ENCODE measurements at regions not wholly inside any gene's neighbourhood (a gene's known extent, or its start where the extent isn't known, plus 50 kb on each side); places are given as distances from the start of the nearest gene placed in this dataset.

DNA sequence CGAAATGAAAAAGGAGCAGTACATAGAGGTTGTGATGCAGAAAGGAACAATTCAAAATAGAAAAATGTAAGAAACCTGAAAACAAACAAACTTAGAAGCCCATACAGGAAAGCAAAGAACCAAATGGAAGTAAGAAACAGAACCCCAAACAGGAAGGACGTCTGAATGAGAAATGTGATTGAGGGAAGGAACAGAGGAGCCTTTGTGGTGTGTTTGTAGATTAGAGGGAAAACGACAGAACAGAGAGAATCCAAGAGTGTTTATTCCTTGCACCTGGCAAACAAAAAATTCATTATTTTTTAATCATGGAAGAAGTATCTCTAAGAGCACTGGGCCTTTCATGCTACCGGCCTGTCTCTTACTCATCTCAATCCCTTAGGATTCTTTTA lies 67.8 kb upstream of the ZSWIM6 start:
- Histone ChIP-seq H3K36me3 (ENCODE audit: control insufficient read depth, insufficient read depth, low read length) (no peaks in the 10 kb centered on the region), H3K4me3 (ENCODE audit: low read length) (no peak overlapping the region), H3K27me3 (ENCODE audit: control insufficient read depth, insufficient read depth, low read length) (peaks cover 2% of the 10 kb centered on the region), H3K27ac (ENCODE audit: low read length) (no peak overlapping the region), H3K4me1 (ENCODE audit: control insufficient read depth, insufficient read depth, low read length) (no peaks in the 10 kb centered on the region), H3K9me3 (ENCODE audit: control insufficient read depth, insufficient read depth, low read length) (no peaks in the 10 kb centered on the region)
- Mint-ChIP-seq H3K9me3 (no peaks in the 10 kb centered on the region), H3K27me3 (ENCODE audit: low read depth in 2 of 2) (peaks cover 0 to 13% of the 10 kb centered on the region in 2 donors), H3K4me3 (no peak overlapping the region), H3K4me1 (peaks cover 0 to 5% of the 10 kb centered on the region in 2 donors), H3K27ac (no peak overlapping the region), H3K36me3 (no peaks in the 10 kb centered on the region)
- DNase-seq (no peak), ATAC-seq (no peak)
- WGBS (ENCODE audit: insufficient coverage) = 84% methylated on average over 3 of the region's 4 CpGs
- intact Hi-C loops (cut with micrococcal nuclease) = no loop called here
- TF ChIP-seq, protein P1, sequence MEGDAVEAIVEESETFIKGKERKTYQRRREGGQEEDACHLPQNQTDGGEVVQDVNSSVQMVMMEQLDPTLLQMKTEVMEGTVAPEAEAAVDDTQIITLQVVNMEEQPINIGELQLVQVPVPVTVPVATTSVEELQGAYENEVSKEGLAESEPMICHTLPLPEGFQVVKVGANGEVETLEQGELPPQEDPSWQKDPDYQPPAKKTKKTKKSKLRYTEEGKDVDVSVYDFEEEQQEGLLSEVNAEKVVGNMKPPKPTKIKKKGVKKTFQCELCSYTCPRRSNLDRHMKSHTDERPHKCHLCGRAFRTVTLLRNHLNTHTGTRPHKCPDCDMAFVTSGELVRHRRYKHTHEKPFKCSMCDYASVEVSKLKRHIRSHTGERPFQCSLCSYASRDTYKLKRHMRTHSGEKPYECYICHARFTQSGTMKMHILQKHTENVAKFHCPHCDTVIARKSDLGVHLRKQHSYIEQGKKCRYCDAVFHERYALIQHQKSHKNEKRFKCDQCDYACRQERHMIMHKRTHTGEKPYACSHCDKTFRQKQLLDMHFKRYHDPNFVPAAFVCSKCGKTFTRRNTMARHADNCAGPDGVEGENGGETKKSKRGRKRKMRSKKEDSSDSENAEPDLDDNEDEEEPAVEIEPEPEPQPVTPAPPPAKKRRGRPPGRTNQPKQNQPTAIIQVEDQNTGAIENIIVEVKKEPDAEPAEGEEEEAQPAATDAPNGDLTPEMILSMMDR (IDR thresholded peaks at IDR 0.05) = no peak

DNA sequence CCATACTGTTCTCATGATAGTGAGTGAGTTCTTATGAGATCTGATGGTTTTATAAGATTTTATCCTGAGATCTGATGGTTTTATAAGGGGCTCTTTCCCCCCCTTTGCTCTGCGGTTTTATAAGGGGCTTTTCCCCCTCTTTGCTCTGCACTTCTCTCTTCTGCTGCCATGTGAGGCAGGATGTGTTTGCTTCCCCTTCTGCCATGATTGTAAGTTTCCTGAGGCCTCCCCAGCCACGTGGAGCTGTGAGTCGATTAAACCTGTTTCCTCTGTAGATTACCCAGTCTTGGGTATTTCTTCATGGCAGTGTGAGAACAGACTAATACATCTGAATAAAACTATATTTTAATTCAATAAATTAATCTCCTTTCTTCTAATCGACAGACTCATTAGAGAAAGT lies 64.9 kb upstream of the ZSWIM6 start:
- no peak overlapping the region for H3K4me3 ChIP-seq (ENCODE audit: low read length)
- Mint-ChIP-seq H3K27me3 (ENCODE audit: low read depth in 2 of 2) (peaks cover 0 to 13% of the 10 kb centered on the region in 2 donors), H3K4me1 (peaks cover 0 to 6% of the 10 kb centered on the region in 2 donors), H3K4me3 (no peak overlapping the region), H3K36me3 (no peaks in the 10 kb centered on the region), H3K27ac (no peak overlapping the region), H3K9me3 (no peaks in the 10 kb centered on the region)
- no peaks in the 10 kb centered on the region for H3K9me3 ChIP-seq (ENCODE audit: control insufficient read depth, insufficient read depth, low read length)
- H3K27ac ChIP-seq (ENCODE audit: low read length) = no peak overlapping the region
- TF ChIP-seq, protein P1 (IDR thresholded peaks at IDR 0.05) = no peak
- ATAC-seq (no peak), DNase-seq (no peak)
- WGBS (ENCODE audit: insufficient coverage) = 33% methylated on average over 3 of the region's 4 CpGs
- H3K36me3 ChIP-seq (ENCODE audit: control insufficient read depth, insufficient read depth, low read length) = no peaks in the 10 kb centered on the region
- intact Hi-C loops (cut with micrococcal nuclease) = no loop called here
- H3K4me1 ChIP-seq (ENCODE audit: control insufficient read depth, insufficient read depth, low read length) = no peaks in the 10 kb centered on the region
- peaks cover 2% of the 10 kb centered on the region for H3K27me3 ChIP-seq (ENCODE audit: control insufficient read depth, insufficient read depth, low read length)

- no peaks in the 10 kb centered on the region for H3K9me3 Mint-ChIP-seq
- H3K27me3 ChIP-seq (ENCODE audit: control insufficient read depth, insufficient read depth, low read length) = no peaks in the 10 kb centered on the region
- intact Hi-C loops (cut with micrococcal nuclease) = no loop called here
- peaks cover 0 to 12% of the 10 kb centered on the region in 2 donors for H3K27me3 Mint-ChIP-seq (ENCODE audit: low read depth in 2 of 2)
- no peak overlapping the region for H3K27ac ChIP-seq (ENCODE audit: low read length)
- ATAC-seq (no peak), DNase-seq (no peak)
- TF ChIP-seq, protein P1 (IDR thresholded peaks at IDR 0.05) = no peak
- H3K9me3 ChIP-seq (ENCODE audit: control insufficient read depth, insufficient read depth, low read length) = no peaks in the 10 kb centered on the region
- no peaks in the 10 kb centered on the region for H3K36me3 Mint-ChIP-seq
- no peak overlapping the region for H3K4me3 ChIP-seq (ENCODE audit: low read length)
- no peaks in the 10 kb centered on the region for H3K4me1 ChIP-seq (ENCODE audit: control insufficient read depth, insufficient read depth, low read length)
- no peaks in the 10 kb centered on the region for H3K36me3 ChIP-seq (ENCODE audit: control insufficient read depth, insufficient read depth, low read length)
- WGBS (ENCODE audit: insufficient coverage) = no CpG with 5 or more reads among the region's 2 CpGs
- H3K4me1 Mint-ChIP-seq = peaks cover 0 to 6% of the 10 kb centered on the region in 2 donors
- H3K27ac Mint-ChIP-seq = no peak overlapping the region
- no peak overlapping the region for H3K4me3 Mint-ChIP-seq
Observed at GRCh38 chr5:61268871-61269270, 63.2 kb upstream of the ZSWIM6 start.

- H3K4me1 ChIP-seq (ENCODE audit: control insufficient read depth, insufficient read depth, low read length) = peaks cover 7% of the 10 kb centered on the region
- intact Hi-C loops (cut with micrococcal nuclease) = no loop called here
- no peak overlapping the region for H3K27ac ChIP-seq (ENCODE audit: low read length)
Observed at GRCh38 chr5:61270510-61271165, 61.4 kb upstream of the ZSWIM6 start.

More at GRCh38 chr5:61270510-61271165, 61.4 kb upstream of the ZSWIM6 start:
- TF ChIP-seq, protein P1 (IDR thresholded peaks at IDR 0.05) = no peak
- Mint-ChIP-seq H3K27me3 (ENCODE audit: low read depth in 2 of 2) (peaks cover 2 to 8% of the 10 kb centered on the region in 2 donors), H3K4me3 (no peak overlapping the region), H3K9me3 (no peaks in the 10 kb centered on the region), H3K36me3 (no peaks in the 10 kb centered on the region), H3K4me1 (peaks cover 1 to 7% of the 10 kb centered on the region in 2 donors), H3K27ac (no peak overlapping the region)
- H3K9me3 ChIP-seq (ENCODE audit: control insufficient read depth, insufficient read depth, low read length) = no peaks in the 10 kb centered on the region
- no peaks in the 10 kb centered on the region for H3K36me3 ChIP-seq (ENCODE audit: control insufficient read depth, insufficient read depth, low read length)
- 81% methylated on average over 7 of the region's 7 CpGs for WGBS (ENCODE audit: insufficient coverage)
- no peaks in the 10 kb centered on the region for H3K27me3 ChIP-seq (ENCODE audit: control insufficient read depth, insufficient read depth, low read length)
- ATAC-seq (no peak), DNase-seq (no peak)
- H3K4me3 ChIP-seq (ENCODE audit: low read length) = no peak overlapping the region
